ENCODE measurements at regions not wholly inside any gene's neighbourhood (a gene's known extent, or its start where the extent isn't known, plus 50 kb on each side); places are given as distances from the start of the nearest gene placed in this dataset.
A peak's percentile ranks its signal among the peaks of the same experiment; 100 is the strongest.

GRCh38 chr2:145723872-145724271 is 1204.0 kb upstream of the ZEB2 start:
- DNase-seq: no peak

GRCh38 chr2:145721681-145722080 is 1201.8 kb upstream of the ZEB2 start:
- no peak for DNase-seq

GRCh38 chr2:145715601-145716000 is 1195.7 kb upstream of the ZEB2 start:
- peak; percentile 28 for DNase-seq

GRCh38 chr2:145710303-145710702 is 1190.4 kb upstream of the ZEB2 start:
- no peak for DNase-seq

- no peak for DNase-seq
These were observed 1182.4 kb upstream of the ZEB2 start for GRCh38 chr2:145702305-145702704.

DNA sequence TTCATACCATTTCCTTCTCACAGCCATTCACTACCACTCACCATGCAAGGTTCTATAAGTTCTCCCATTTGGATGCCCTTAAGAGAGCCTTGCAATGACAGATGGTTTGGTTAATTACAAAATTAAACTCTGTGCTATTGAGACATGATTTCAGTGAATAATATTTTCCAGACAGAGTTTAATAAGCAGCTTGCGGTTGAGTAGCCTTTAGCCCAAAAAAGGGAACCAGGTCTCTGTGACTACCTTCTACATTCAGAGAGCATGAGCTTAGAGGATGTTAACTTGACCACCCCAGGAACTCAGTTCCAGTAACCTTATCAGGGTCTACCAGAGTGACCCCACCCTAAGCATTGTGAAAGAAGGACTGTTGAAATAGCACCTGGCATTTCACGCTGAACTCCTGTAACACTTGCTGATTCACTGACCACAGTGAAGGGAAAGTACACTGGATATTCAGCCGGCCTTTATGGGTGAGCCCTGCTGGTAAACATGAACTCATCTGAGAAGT is 1173.1 kb upstream of the ZEB2 start:
- DNase-seq: peak; percentile 40

- no peak for DNase-seq
These were observed 1171.7 kb upstream of the ZEB2 start for GRCh38 chr2:145691659-145692058.

- DNase-seq: no peak
These were observed 1170.4 kb upstream of the ZEB2 start for GRCh38 chr2:145690183-145690778.

- no peak for DNase-seq
These were observed 1169.4 kb upstream of the ZEB2 start for GRCh38 chr2:145689277-145689676.

DNA sequence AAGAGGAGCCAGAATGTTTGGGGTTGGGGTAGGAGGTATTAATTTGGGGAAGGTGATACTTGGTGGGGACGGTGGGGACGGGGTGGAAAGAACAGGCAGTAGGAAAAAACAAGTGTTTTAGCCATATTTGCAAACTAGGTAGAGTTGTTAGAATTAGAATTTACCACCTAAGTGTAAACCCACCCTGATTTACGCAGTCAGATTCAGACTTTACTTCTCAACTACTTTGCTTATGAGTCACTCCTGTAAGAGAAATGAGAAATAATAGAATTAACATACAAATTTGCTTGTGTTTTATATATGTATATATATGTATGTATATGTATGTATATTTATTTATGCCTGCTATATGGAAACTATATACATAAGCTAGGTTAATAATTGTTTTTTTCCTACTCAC is 1168.2 kb upstream of the ZEB2 start:
- DNase-seq: no peak

DNA sequence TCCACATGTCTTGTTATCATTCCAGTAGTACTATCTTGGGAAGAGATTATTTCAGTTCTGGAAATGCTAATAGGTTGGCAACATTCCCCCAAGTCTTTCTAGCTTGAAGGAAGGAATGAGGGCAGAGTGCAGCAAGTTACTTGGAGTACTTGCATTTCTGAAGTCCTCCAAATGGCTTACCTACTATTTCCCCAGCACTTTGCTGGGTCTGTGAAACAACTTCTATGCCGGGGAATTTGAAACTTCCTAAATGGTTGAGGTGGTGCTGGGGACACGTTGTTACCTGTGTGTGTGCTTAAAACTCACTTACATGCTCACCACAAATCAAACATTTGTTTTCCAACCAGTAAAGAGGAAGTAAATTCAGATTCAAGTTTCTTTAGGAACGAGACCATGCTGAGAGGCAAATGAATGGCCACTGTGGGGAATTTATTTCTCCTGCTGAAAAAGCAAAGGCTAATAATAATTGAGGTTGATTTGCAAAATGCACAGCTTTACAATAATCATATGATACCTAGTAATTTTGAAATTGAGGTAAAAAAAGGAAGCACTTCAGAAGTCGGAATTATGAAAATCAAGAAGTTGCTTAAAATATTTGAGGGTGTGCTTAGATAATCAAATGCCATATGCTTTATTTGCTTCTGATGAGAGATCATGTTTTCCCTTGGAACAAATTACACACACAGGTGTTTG is 1167.7 kb upstream of the ZEB2 start:
- no peak for DNase-seq

DNA sequence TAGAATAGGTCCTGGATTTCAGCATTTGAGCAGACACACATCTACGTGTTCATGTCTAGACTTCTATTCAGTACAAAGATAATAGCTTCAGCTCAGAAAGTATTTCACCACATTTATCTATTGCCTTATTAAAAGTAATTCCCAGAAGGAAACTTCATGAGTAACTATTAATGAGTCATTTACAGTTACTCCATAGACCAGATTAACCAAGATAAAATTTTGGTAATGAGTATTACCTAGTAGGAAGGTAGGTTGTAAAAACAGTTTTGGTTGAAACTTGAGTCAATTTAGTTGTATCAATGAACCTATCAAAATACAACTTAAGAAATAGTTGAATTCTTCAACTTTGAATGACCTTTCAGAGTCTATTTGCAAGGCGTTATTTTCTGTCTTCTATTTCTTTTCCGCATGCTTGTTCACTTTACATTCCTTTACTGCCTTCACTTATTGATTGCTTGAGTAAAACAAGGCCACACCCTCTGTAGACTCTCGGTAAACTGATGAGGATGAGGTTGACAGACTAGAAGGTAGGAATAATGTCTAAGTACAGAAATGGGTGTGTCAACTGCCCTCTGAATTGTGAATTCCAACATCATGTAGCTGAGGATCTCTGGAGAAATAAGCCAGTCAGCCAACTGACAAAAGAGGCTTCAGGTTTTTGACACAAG is 1165.6 kb upstream of the ZEB2 start:
- no peak for DNase-seq

- DNase-seq: no peak
These were observed 1162.7 kb upstream of the ZEB2 start for GRCh38 chr2:145682546-145683157.

DNA sequence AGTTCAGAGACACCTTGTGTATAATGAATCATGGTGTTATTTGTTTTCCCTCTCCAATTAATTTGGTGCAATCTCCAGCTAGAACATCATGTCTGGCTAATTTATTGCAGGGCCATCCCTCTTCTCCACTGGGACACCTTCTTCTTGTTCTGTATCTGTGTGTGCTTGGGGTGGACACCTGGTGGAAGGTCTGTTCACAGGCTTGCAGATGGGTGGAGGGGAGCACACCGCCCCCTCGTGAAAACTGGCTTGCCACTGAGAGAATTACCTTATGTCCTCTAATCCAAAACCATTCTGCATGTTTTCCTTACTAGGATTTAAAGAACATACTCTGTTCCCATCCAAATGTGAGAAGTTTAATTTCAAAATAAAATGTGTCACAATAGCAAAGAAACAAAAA is 1160.4 kb upstream of the ZEB2 start:
- DNase-seq: no peak

GRCh38 chr2:145677371-145677770 is 1157.5 kb upstream of the ZEB2 start:
- DNase-seq: no peak

- no peak for DNase-seq
These were observed 1154.8 kb upstream of the ZEB2 start for GRCh38 chr2:145674705-145675104.

DNA sequence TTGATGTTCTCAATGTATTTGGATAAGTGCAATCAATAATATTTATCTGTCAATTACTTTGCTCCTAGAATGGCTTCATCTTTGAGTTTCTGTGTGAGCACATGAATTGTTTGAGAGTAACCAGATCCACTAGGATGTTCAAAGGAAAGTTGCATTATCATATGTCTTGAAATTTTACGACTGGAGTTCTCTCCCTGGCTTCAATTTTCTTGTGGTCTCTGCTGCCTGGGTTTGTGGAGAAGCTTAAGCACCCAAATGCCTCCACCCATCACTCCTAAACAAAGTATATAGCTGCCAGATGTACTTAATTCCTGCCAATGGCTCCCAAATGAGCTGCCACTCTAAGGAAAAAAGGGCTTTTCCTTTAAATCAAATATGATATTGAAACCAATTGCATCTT is 1149.4 kb upstream of the ZEB2 start:
- no peak for DNase-seq

GRCh38 chr2:145666552-145666951 is 1146.6 kb upstream of the ZEB2 start:
- DNase-seq: no peak

DNA sequence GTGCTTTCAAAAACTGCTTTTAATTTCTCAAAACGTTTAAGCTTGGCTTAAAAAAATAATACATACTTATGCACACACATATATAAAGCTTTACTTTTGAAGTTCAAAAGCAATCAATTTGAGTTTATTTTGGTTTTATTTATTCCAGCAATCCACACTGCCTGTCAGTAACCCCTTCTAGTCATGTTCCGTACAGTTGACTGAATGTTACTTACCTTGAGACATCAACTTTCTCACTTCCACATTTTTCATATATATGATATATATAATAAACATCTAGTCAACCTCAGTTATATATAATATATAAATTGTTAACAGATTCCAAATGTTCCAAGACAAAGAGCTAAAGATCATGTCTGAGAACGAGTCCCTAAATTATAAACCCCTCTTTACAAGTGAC is 1137.3 kb upstream of the ZEB2 start:
- no peak for DNase-seq

DNA sequence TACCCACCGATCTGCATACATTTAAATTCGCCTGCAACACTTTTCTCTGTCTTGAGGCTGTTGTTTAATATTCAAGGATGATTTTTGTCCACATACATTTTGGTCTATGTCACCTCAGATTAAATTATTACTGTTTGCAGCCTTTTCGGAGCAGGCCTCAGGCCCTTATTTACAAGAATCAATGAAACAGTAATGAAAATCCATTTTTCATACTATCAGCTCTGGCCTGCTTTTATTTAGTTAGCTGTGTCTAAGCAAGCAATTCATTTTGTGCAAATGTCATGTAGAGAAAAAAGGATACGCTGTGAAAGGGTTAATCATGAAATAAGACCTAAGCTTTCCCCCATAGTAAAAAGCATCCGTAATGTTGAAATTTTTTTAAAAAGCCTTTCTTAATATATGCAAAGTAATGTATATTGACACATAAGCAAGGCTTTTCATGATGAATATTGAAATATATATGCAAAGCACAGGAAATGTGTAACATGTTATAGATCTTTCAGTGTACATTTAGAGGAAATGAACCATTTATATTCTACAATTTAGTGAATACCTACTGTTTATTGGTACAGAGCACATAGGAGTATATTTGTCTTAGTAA is 1135.3 kb upstream of the ZEB2 start:
- DNase-seq: no peak

DNA sequence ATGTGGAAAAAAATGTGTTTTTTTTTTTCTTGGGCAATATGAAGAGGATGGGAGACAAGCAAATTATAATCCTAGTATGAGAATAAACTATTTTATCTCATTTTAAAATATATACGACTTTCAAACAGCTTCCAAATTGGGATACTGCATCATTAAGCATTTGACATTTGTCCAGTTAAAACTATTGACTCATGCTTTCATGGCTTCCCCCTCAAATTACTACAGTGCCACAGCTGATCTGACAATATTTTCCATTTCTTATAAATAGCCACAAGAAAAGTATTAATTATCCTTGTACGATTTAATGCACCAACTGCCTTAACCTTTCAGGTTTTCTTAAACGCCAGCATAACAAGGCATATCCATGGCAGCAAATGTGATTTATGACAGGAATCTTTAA is 1134.8 kb upstream of the ZEB2 start:
- no peak for DNase-seq

GRCh38 chr2:145654156-145654555 is 1134.2 kb upstream of the ZEB2 start:
- no peak for DNase-seq

GRCh38 chr2:145653553-145653952 is 1133.6 kb upstream of the ZEB2 start:
- no peak for DNase-seq
